ENCODE measurements at regions not wholly inside any gene's neighbourhood (a gene's known extent, or its start where the extent isn't known, plus 50 kb on each side); places are given as distances from the start of the nearest gene placed in this dataset.

- DNase-seq, result no peak
Observed at GRCh38 chr4:19381068-19381467, 870.6 kb upstream of the SLIT2 start.

- DNase-seq, result no peak
Observed at GRCh38 chr4:19380600-19380999, 871.1 kb upstream of the SLIT2 start.

GRCh38 chr4:19379191-19379708 lies 872.5 kb upstream of the SLIT2 start:
- DNase-seq, result no peak

GRCh38 chr4:19375931-19376330 lies 875.8 kb upstream of the SLIT2 start:
- DNase-seq, result no peak

GRCh38 chr4:19375136-19375804 lies 876.4 kb upstream of the SLIT2 start:
- no peak for DNase-seq

- DNase-seq, result no peak
Observed at GRCh38 chr4:19372390-19372789, 879.3 kb upstream of the SLIT2 start.

- no peak for DNase-seq
Observed at GRCh38 chr4:19368800-19369199, 882.9 kb upstream of the SLIT2 start.

- no peak for DNase-seq
Observed at GRCh38 chr4:19366916-19367315, 884.8 kb upstream of the SLIT2 start.

- DNase-seq, result no peak
Observed at GRCh38 chr4:19358015-19358414, 893.7 kb upstream of the SLIT2 start.

GRCh38 chr4:19349416-19349815 lies 902.3 kb upstream of the SLIT2 start:
- no peak for DNase-seq

GRCh38 chr4:19348746-19349145 lies 903.0 kb upstream of the SLIT2 start:
- no peak for DNase-seq

- DNase-seq, result no peak
Observed at GRCh38 chr4:19346636-19347035, 905.1 kb upstream of the SLIT2 start.

- no peak for DNase-seq
Observed at GRCh38 chr4:19329631-19330030, 922.1 kb upstream of the SLIT2 start.

- no peak for DNase-seq
Observed at GRCh38 chr4:19329077-19329476, 922.6 kb upstream of the SLIT2 start.

GRCh38 chr4:19327364-19327763 lies 924.3 kb upstream of the SLIT2 start:
- no peak for DNase-seq

GRCh38 chr4:19324184-19324583 lies 927.5 kb upstream of the SLIT2 start:
- no peak for DNase-seq

GRCh38 chr4:19319607-19320006 lies 932.1 kb upstream of the SLIT2 start:
- DNase-seq, result no peak

GRCh38 chr4:19317377-19317776 lies 934.3 kb upstream of the SLIT2 start:
- no peak for DNase-seq

- no peak for DNase-seq
Observed at GRCh38 chr4:19314116-19314515, 937.6 kb upstream of the SLIT2 start.

GRCh38 chr4:19309378-19309777 lies 942.3 kb upstream of the SLIT2 start:
- no peak for DNase-seq

GRCh38 chr4:19304028-19304427 lies 947.7 kb upstream of the SLIT2 start:
- no peak for DNase-seq

- DNase-seq, result no peak
Observed at GRCh38 chr4:19301527-19301926, 950.2 kb upstream of the SLIT2 start.

- DNase-seq, result no peak
Observed at GRCh38 chr4:19300213-19300612, 951.5 kb upstream of the SLIT2 start.

- no peak for DNase-seq
Observed at GRCh38 chr4:19298998-19299397, 952.7 kb upstream of the SLIT2 start.

GRCh38 chr4:19293781-19294180 lies 957.9 kb upstream of the SLIT2 start:
- no peak for DNase-seq
